IMR-90 (cell line): ENCODE measurements at regions not wholly inside any gene's neighbourhood (a gene's known extent, or its start where the extent isn't known, plus 50 kb on each side); places are given as distances from the start of the nearest gene placed in this dataset.

Experiments used
- ATAC-seq: fragments of 200-7000 bp; cut with Tn5 transposase; 2 replicates; pipeline ENCODE4 v1.9.1; 2020; ENCODE audit warnings: low read depth, mild to moderate bottlenecking, moderate library complexity
- BruUV-seq: library from RNA; stranded (reverse); fragments of 400-500 nt; replicated peaks from 2 replicates; lab custom pipeline; 2021; lab: Mats Ljungman, UMichigan
- CTCF ChIA-PET: fragments of 300-600 bp; formaldehyde crosslinking; extraction: SDS; loops from one replicate; lab custom pipeline; 2021; ENCODE audit warnings: antibody characterized with exemption; lab: Yijun Ruan, JAX
- POLR2A ChIA-PET: fragments of 300-600 bp; sonication (Branson Sonifier 250); formaldehyde crosslinking; loops from one replicate; lab custom pipeline; 2022; ENCODE audit warnings: antibody characterized with exemption; ENCODE audit not compliant: unreplicated experiment; lab: Charles Lee
- DNase-seq: peaks from one replicate; pipeline ENCODE4 v3.0.0; 2013
- H2AFZ ChIP-seq: replicated peaks from 2 replicates; pipeline ENCODE3; 2013; ENCODE audit warnings: low read length, mild to moderate bottlenecking; ENCODE audit not compliant: poor library complexity
- H2AK5ac ChIP-seq: 2 replicates; pipeline ENCODE4 v1.6.1; 2013; ENCODE audit warnings: low read depth, low read length, inconsistent platforms
- H2AK9ac ChIP-seq: replicated peaks from 2 replicates; pipeline ENCODE3; 2013; ENCODE audit warnings: mild to moderate bottlenecking, low read depth, low read length, moderate library complexity; ENCODE audit not compliant: poor library complexity
- H2BK120ac ChIP-seq: 2 replicates; pipeline ENCODE4 v1.6.1; 2013; ENCODE audit warnings: low read depth, low read length, inconsistent platforms
- H2BK15ac ChIP-seq: 3 replicates; pipeline ENCODE4 v1.6.1; 2013; ENCODE audit warnings: low read depth, low read length, inconsistent platforms
- H2BK20ac ChIP-seq: 2 replicates; pipeline ENCODE4 v1.6.1; 2013; ENCODE audit warnings: low read depth, mild to moderate bottlenecking, inconsistent platforms, low read length, moderate library complexity
- H2BK5ac ChIP-seq: 2 replicates; pipeline ENCODE4 v1.6.1; 2013; ENCODE audit warnings: mild to moderate bottlenecking, low read depth, low read length, inconsistent platforms; ENCODE audit not compliant: poor library complexity, severe bottlenecking
- H3K14ac ChIP-seq: replicated peaks from 2 replicates; pipeline ENCODE4 v1.6.1; 2013; ENCODE audit warnings: low read depth, low read length, inconsistent platforms
- H3K18ac ChIP-seq: 2 replicates; pipeline ENCODE4 v1.6.1; 2013; ENCODE audit warnings: low read depth, low read length, control low read depth
- H3K23ac ChIP-seq: 2 replicates; pipeline ENCODE4 v1.6.1; 2013; ENCODE audit warnings: low read depth, low read length, inconsistent platforms
- H3K27ac ChIP-seq: 2 replicates; pipeline ENCODE4 v1.5.1; 2013; ENCODE audit warnings: mild to moderate bottlenecking, control low read depth, low read length; ENCODE audit not compliant: insufficient read depth
- H3K27me3 ChIP-seq: 2 replicates; pipeline ENCODE4 v1.6.1; 2013; ENCODE audit warnings: low read length; ENCODE audit not compliant: control insufficient read depth, insufficient read depth
- H3K36me3 ChIP-seq: 2 replicates; pipeline ENCODE4 v1.6.1; 2013; ENCODE audit warnings: low read length, mixed read lengths; ENCODE audit not compliant: control insufficient read depth, insufficient read depth
- H3K4ac ChIP-seq: 2 replicates; pipeline ENCODE4 v1.6.1; 2013; ENCODE audit warnings: low read depth, low read length, inconsistent platforms
- H3K4me1 ChIP-seq: 2 replicates; pipeline ENCODE4 v1.6.1; 2013; ENCODE audit warnings: low read length, mixed read lengths; ENCODE audit not compliant: control insufficient read depth, insufficient read depth
- H3K4me2 ChIP-seq: 2 replicates; pipeline ENCODE4 v1.6.1; 2013; ENCODE audit warnings: low read depth, mild to moderate bottlenecking, control low read depth, low read length, moderate library complexity
- H3K4me3 ChIP-seq: 2 replicates; pipeline ENCODE4 v1.5.1; 2013; ENCODE audit warnings: low read depth, mild to moderate bottlenecking, control low read depth, low read length, moderate library complexity; ENCODE audit not compliant: insufficient read depth
- H3K56ac ChIP-seq: 2 replicates; pipeline ENCODE4 v1.6.1; 2013; ENCODE audit warnings: low read length, inconsistent platforms; ENCODE audit not compliant: insufficient read depth; ENCODE audit errors: extremely low read depth
- H3K79me1 ChIP-seq, 2 experiments: 2 replicates each; pipeline ENCODE4 v1.6.1; 2013; ENCODE audit warnings: low read length in 2 of 2, inconsistent platforms in 1 of 2, low read depth in 1 of 2
- H3K9ac ChIP-seq: 2 replicates; pipeline ENCODE4 v1.6.1; 2013; ENCODE audit warnings: low read depth, low read length, control low read depth
- H3K9me1 ChIP-seq: 2 replicates; pipeline ENCODE4 v1.6.1; 2013; ENCODE audit warnings: low read length, inconsistent platforms; ENCODE audit not compliant: insufficient read depth
- H3K9me3 ChIP-seq: 2 replicates; pipeline ENCODE4 v1.6.1; 2013; ENCODE audit warnings: low read length; ENCODE audit not compliant: control insufficient read depth, insufficient read depth
- H4K20me1 ChIP-seq: 2 replicates; pipeline ENCODE4 v1.6.1; 2013; ENCODE audit warnings: low read length, inconsistent platforms; ENCODE audit not compliant: insufficient read depth
- H4K5ac ChIP-seq: 2 replicates; pipeline ENCODE4 v1.6.1; 2013; ENCODE audit warnings: mild to moderate bottlenecking, low read depth, low read length, control low read depth
- H4K8ac ChIP-seq, 2 experiments: 2 replicates each; pipeline ENCODE4 v1.6.1; 2013; ENCODE audit warnings: low read depth in 2 of 2, low read length in 2 of 2, control low read depth in 1 of 2, inconsistent platforms in 1 of 2
- H4K91ac ChIP-seq: 2 replicates; pipeline ENCODE4 v1.6.1; 2013; ENCODE audit warnings: low read depth, low read length, inconsistent platforms; ENCODE audit not compliant: insufficient read depth
- BHLHE40 ChIP-seq: fragments of 150-350 bp; IDR thresholded peaks from 2 replicates; pipeline ENCODE4 v1.6.1; 2016; ENCODE audit warnings: mild to moderate bottlenecking, low read depth, low read length
- CEBPB ChIP-seq: IDR thresholded peaks from 2 replicates; pipeline ENCODE4 v1.6.1; 2012; ENCODE audit warnings: low read depth, low read length, improper control_type of control experiment
- CHD1 ChIP-seq: IDR thresholded peaks from 2 replicates; pipeline ENCODE4 v1.6.1; 2012; ENCODE audit warnings: low read depth, low read length, improper control_type of control experiment
- FOS ChIP-seq: fragments of 150-350 bp; IDR thresholded peaks from 2 replicates; pipeline ENCODE4 v1.6.1; 2016; ENCODE audit warnings: low read depth, low read length
- MAFK ChIP-seq: IDR thresholded peaks from 2 replicates; pipeline ENCODE4 v1.6.1; 2012; ENCODE audit warnings: low read depth, low read length, improper control_type of control experiment
- MAZ ChIP-seq: IDR thresholded peaks from 2 replicates; pipeline ENCODE4 v1.6.1; 2012; ENCODE audit warnings: low read depth, mild to moderate bottlenecking, low read length, improper control_type of control experiment, moderate library complexity, borderline replicate concordance
- MXI1 ChIP-seq: IDR thresholded peaks from 2 replicates; pipeline ENCODE4 v1.6.1; 2012; ENCODE audit warnings: low read depth, mild to moderate bottlenecking, low read length, moderate library complexity, borderline replicate concordance
- NFE2L2 ChIP-seq: fragments of 150-350 bp; IDR thresholded peaks from 2 replicates; pipeline ENCODE4 v1.6.1; 2016; ENCODE audit warnings: low read depth, mild to moderate bottlenecking, low read length
- POLR2A ChIP-seq: IDR thresholded peaks from 2 replicates; pipeline ENCODE4 v1.6.1; 2012; ENCODE audit warnings: mild to moderate bottlenecking, low read depth, low read length
- RAD21 ChIP-seq: IDR thresholded peaks from 2 replicates; pipeline ENCODE4 v1.6.1; 2012; ENCODE audit warnings: low read length, improper control_type of control experiment
- RCOR1 ChIP-seq: IDR thresholded peaks from 2 replicates; pipeline ENCODE4 v1.6.1; 2012; ENCODE audit warnings: mild to moderate bottlenecking, low read length, improper control_type of control experiment; ENCODE audit not compliant: insufficient replicate concordance
- RFX5 ChIP-seq: IDR thresholded peaks from 2 replicates; pipeline ENCODE4 v1.8.0; 2012; ENCODE audit warnings: low read depth, mild to moderate bottlenecking, low read length, moderate library complexity
- SMC3 ChIP-seq: fragments of 150-350 bp; IDR thresholded peaks from 2 replicates; pipeline ENCODE4 v1.6.1; 2016; ENCODE audit warnings: low read depth, mild to moderate bottlenecking, antibody characterized with exemption, low read length, moderate library complexity
- WGBS, 2 experiments: methylation state at CpG; one replicate each; pipeline versions ENCODE4 v1.1.5 to v1.1.7; 2013; ENCODE audit warnings: missing lambda C conversion rate in 2 of 2; ENCODE audit not compliant: insufficient read length in 1 of 2; ENCODE audit errors: extremely low coverage in 2 of 2; 5-methylcytosine and 5-hydroxymethylcytosine counted together
- dilution Hi-C: fragments of 300-500 bp; cut with HindIII; formaldehyde crosslinking; loops from one replicate; pipeline ENCODE4 v1.14.3; 2018; ENCODE audit warnings: low sequenced_read_pairs; ENCODE audit not compliant: unreplicated experiment
- in situ Hi-C: fragments of 300-500 bp; cut with MboI; formaldehyde crosslinking; loops from 3 replicates; pipeline ENCODE4 v1.14.3; 2019; ENCODE audit warnings: low sequenced_read_pairs, inconsistent platforms, mixed read lengths
- intact Hi-C: fragments of 100-400 bp; cut with micrococcal nuclease; formaldehyde crosslinking; loops from 2 replicates; pipeline ENCODE4 v1.10.0; 2022
- TF ChIP-seq, protein P1 (sequence below): fragments of 150-350 bp; IDR thresholded peaks from 2 replicates; pipeline ENCODE4 v1.6.1; 2016; ENCODE audit warnings: low read depth, mild to moderate bottlenecking, low read length, moderate library complexity, borderline replicate concordance
- TF ChIP-seq, protein P2 (sequence below): fragments of 150-350 bp; IDR thresholded peaks from 2 replicates; pipeline ENCODE4 v1.6.1; 2017; ENCODE audit warnings: mild to moderate bottlenecking, antibody characterized with exemption, low read length, low read depth
- TF ChIP-seq, protein P3 (sequence below): conservative IDR thresholded peaks from 2 replicates; pipeline ENCODE4 v1.5.1; 2012; ENCODE audit warnings: mild to moderate bottlenecking, low read depth, low read length, improper control_type of control experiment

GRCh38 chr1:208852911-208853310 lies 608.7 kb upstream of the PLXNA2 start:
- H2AK5ac ChIP-seq = no peak overlapping the region
- CTCF ChIA-PET = no interaction called here
- no peak overlapping the region for H2BK120ac ChIP-seq
- no peak overlapping the region for H4K5ac ChIP-seq
- DNase-seq = no peak
- no peaks in the 10 kb centered on the region for H3K9me1 ChIP-seq
- H2AFZ ChIP-seq = no peak overlapping the region
- H3K9ac ChIP-seq = no peak overlapping the region
- H3K27ac ChIP-seq = no peak overlapping the region
- H3K36me3 ChIP-seq = no peaks in the 10 kb centered on the region
- intact Hi-C loops = no loop called here
- no peak overlapping the region for H4K91ac ChIP-seq
- H3K18ac ChIP-seq = no peak overlapping the region
- in situ Hi-C loops = no loop called here
- no peak overlapping the region for H2AK9ac ChIP-seq
- H3K4me3 ChIP-seq = no peak overlapping the region
- no peaks in the 10 kb centered on the region for H3K27me3 ChIP-seq
- H4K20me1 ChIP-seq = no peaks in the 10 kb centered on the region
- no peak overlapping the region for H2BK20ac ChIP-seq
- POLR2A ChIA-PET = no interaction called here
- WGBS, 2 experiments = no CpG with 5 or more reads among the region's 3 CpGs
- dilution Hi-C loops = no loop called here
- H2BK15ac ChIP-seq = no peak overlapping the region
- H4K8ac ChIP-seq = no peak overlapping the region
- H3K4me1 ChIP-seq = no peaks in the 10 kb centered on the region
- peaks cover 12% of the 10 kb centered on the region for H3K9me3 ChIP-seq
- H3K4ac ChIP-seq = no peak overlapping the region
- no peak overlapping the region for H3K23ac ChIP-seq
- TF ChIP-seq CEBPB = no peak
- TF ChIP-seq CHD1 = no peak
- TF ChIP-seq, protein P1, sequence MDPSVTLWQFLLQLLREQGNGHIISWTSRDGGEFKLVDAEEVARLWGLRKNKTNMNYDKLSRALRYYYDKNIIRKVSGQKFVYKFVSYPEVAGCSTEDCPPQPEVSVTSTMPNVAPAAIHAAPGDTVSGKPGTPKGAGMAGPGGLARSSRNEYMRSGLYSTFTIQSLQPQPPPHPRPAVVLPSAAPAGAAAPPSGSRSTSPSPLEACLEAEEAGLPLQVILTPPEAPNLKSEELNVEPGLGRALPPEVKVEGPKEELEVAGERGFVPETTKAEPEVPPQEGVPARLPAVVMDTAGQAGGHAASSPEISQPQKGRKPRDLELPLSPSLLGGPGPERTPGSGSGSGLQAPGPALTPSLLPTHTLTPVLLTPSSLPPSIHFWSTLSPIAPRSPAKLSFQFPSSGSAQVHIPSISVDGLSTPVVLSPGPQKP = no peak
- no peak for TF ChIP-seq MAFK
- no peak for TF ChIP-seq RCOR1
- TF ChIP-seq, protein P2, sequence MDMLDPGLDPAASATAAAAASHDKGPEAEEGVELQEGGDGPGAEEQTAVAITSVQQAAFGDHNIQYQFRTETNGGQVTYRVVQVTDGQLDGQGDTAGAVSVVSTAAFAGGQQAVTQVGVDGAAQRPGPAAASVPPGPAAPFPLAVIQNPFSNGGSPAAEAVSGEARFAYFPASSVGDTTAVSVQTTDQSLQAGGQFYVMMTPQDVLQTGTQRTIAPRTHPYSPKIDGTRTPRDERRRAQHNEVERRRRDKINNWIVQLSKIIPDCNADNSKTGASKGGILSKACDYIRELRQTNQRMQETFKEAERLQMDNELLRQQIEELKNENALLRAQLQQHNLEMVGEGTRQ = no peak
- TF ChIP-seq, protein P3, sequence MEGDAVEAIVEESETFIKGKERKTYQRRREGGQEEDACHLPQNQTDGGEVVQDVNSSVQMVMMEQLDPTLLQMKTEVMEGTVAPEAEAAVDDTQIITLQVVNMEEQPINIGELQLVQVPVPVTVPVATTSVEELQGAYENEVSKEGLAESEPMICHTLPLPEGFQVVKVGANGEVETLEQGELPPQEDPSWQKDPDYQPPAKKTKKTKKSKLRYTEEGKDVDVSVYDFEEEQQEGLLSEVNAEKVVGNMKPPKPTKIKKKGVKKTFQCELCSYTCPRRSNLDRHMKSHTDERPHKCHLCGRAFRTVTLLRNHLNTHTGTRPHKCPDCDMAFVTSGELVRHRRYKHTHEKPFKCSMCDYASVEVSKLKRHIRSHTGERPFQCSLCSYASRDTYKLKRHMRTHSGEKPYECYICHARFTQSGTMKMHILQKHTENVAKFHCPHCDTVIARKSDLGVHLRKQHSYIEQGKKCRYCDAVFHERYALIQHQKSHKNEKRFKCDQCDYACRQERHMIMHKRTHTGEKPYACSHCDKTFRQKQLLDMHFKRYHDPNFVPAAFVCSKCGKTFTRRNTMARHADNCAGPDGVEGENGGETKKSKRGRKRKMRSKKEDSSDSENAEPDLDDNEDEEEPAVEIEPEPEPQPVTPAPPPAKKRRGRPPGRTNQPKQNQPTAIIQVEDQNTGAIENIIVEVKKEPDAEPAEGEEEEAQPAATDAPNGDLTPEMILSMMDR = no peak
- no peak for TF ChIP-seq RFX5
- no peak for TF ChIP-seq BHLHE40
- no peak for TF ChIP-seq NFE2L2
- TF ChIP-seq MAZ = no peak
- no peak for TF ChIP-seq POLR2A
- no peak for TF ChIP-seq SMC3
- no peak for TF ChIP-seq MXI1
- TF ChIP-seq RAD21 = no peak
- TF ChIP-seq FOS = no peak
- no peak overlapping the region for H3K4me2 ChIP-seq
- no peak for ATAC-seq
- no peak overlapping the region for H3K14ac ChIP-seq
- no TSS peak for BruUV-seq
- H2BK5ac ChIP-seq = no peak overlapping the region
- H3K79me1 ChIP-seq = no peaks in the 10 kb centered on the region
- H3K56ac ChIP-seq = no peak overlapping the region
